ENCODE measurements at regions not wholly inside any gene's neighbourhood (a gene's known extent, or its start where the extent isn't known, plus 50 kb on each side); places are given as distances from the start of the nearest gene placed in this dataset.

DNA sequence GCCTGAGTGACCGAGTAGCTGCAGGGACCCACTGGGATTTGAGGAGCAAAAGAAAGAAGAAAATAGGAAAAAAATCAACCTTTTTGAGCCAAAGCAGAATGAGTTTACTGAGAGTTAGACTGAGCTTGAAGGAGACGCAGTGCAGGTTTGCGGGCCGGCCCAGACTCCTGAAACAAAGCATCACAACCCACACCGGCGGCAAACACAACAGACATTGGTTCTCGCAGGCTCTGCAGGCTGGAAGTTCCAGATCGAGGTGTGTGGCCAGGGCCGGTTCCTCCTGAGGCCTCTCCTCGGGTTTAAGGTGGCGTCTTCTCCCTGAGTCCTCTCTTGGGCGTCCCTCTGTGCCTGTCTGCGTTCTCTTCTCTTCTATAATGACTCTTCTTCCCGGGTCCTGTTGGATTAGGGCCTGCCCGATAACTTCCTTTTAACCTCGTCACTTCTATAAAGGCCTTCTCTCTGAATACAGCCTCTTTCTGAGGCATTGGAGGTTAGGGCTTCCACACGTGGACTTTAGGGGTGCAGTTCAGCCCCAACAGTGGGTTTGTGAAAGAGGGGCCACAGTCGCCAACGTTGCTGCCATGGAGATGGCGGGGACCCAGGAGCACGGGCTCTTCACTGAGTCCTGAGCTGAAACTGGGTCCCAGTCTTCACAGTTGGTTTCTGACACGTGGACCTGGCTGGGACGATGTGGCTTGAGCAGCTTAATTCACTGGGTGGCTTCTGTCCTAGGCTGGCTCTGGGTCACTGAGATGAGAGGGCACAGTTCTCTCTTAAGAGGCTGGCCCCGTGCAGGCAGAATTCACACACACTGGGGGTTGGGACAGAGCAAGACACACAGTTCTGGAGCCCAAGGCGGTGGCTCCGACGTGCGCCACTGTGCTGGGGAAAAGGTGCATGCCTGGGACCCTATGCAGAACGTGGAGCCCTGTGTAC lies 1047.7 kb downstream of the BRD1 start:
- ATAC-seq (ENCODE audit: low read depth) (no peak), DNase-seq (ENCODE audit: low spot score) (no peak)
- TF ChIP-seq, protein P1, sequence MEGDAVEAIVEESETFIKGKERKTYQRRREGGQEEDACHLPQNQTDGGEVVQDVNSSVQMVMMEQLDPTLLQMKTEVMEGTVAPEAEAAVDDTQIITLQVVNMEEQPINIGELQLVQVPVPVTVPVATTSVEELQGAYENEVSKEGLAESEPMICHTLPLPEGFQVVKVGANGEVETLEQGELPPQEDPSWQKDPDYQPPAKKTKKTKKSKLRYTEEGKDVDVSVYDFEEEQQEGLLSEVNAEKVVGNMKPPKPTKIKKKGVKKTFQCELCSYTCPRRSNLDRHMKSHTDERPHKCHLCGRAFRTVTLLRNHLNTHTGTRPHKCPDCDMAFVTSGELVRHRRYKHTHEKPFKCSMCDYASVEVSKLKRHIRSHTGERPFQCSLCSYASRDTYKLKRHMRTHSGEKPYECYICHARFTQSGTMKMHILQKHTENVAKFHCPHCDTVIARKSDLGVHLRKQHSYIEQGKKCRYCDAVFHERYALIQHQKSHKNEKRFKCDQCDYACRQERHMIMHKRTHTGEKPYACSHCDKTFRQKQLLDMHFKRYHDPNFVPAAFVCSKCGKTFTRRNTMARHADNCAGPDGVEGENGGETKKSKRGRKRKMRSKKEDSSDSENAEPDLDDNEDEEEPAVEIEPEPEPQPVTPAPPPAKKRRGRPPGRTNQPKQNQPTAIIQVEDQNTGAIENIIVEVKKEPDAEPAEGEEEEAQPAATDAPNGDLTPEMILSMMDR (IDR thresholded peaks at IDR 0.05; ENCODE audit: poor library complexity, severe bottlenecking), result no peak
- Histone ChIP-seq H3K36me3 (ENCODE audit: low read depth) (no peaks in the 10 kb centered on the region), H3K4me1 (ENCODE audit: insufficient read depth, poor library complexity, severe bottlenecking) (no peaks in the 10 kb centered on the region), H3K27ac (ENCODE audit: poor library complexity, severe bottlenecking) (no peak overlapping the region), H3K9me3 (ENCODE audit: severe bottlenecking) (peaks cover 4% of the 10 kb centered on the region), H3K27me3 (ENCODE audit: insufficient read depth, poor library complexity, severe bottlenecking) (no peaks in the 10 kb centered on the region), H3K4me3 (ENCODE audit: severe bottlenecking) (no peak overlapping the region)

DNA sequence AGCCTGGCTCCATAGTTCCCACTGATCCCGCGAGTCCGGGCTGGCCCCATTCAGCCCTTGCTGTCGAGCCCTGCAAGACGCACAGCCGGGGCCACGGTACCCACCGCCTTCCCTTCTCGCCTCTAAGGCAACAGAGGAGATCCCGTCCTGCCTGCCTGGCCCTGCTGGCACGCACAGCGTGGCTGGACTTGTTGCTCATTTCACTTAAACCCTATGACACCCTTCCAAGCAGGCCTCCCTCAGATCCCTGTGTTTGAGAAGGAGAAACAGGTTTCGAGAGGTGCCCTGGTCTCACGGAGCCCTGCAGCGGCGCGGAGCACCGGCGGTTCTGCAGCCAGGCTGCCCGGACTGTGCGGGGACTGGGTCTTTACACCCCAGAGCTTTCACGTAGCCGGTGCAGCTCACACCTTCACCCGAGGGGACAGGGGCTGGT lies 1048.4 kb downstream of the BRD1 start:
- Histone ChIP-seq H3K4me3 (ENCODE audit: severe bottlenecking) (no peak overlapping the region), H3K27ac (ENCODE audit: poor library complexity, severe bottlenecking) (no peak overlapping the region), H3K36me3 (ENCODE audit: low read depth) (no peaks in the 10 kb centered on the region), H3K9me3 (ENCODE audit: severe bottlenecking) (peaks cover 4% of the 10 kb centered on the region), H3K27me3 (ENCODE audit: insufficient read depth, poor library complexity, severe bottlenecking) (no peaks in the 10 kb centered on the region), H3K4me1 (ENCODE audit: insufficient read depth, poor library complexity, severe bottlenecking) (no peaks in the 10 kb centered on the region)
- ATAC-seq (ENCODE audit: low read depth) (no peak), DNase-seq (ENCODE audit: low spot score) (no peak)
- TF ChIP-seq, protein P1 (IDR thresholded peaks at IDR 0.05; ENCODE audit: poor library complexity, severe bottlenecking), result no peak

- Histone ChIP-seq H3K4me1 (ENCODE audit: insufficient read depth, poor library complexity, severe bottlenecking) (no peaks in the 10 kb centered on the region), H3K9me3 (ENCODE audit: severe bottlenecking) (peaks cover 4% of the 10 kb centered on the region), H3K27ac (ENCODE audit: poor library complexity, severe bottlenecking) (no peak overlapping the region), H3K27me3 (ENCODE audit: insufficient read depth, poor library complexity, severe bottlenecking) (no peaks in the 10 kb centered on the region), H3K4me3 (ENCODE audit: severe bottlenecking) (no peak overlapping the region), H3K36me3 (ENCODE audit: low read depth) (no peaks in the 10 kb centered on the region)
- DNase-seq (ENCODE audit: low spot score) (no peak), ATAC-seq (ENCODE audit: low read depth) (no peak)
- TF ChIP-seq, protein P1 (IDR thresholded peaks at IDR 0.05; ENCODE audit: poor library complexity, severe bottlenecking), result no peak
These were observed 1049.1 kb downstream of the BRD1 start for GRCh38 chr22:48778308-48779195.

DNA sequence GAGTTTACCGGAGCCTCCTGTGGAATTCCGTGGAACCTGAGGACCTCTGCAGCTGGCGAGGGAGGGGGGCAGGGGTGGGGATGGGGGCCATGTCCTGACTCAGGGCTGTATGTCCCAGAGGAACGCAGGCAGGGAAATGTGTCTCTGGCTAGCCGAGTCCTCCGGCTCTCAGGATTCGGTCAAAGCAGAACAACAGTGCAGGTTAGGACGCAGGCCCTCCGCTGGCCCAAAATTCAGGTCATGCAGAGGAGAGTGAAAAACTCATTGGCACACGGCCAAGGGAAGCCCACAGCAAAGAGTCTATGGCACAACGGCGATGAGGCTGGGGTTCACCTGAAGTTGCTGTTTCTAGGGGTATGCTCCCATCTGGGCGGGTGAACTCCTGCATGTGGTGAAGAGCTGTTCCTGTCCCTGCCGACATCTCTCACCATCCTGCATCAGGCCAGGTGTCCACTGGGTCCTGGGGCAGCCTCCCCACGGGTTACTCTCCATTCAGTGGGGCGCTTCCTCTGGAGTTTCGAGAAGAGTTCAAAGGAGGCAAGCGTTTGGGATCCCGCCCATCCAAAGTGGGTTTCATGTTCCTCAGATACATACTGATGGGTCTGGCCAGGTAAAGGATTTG lies 1055.3 kb downstream of the BRD1 start:
- H3K9me3 ChIP-seq (ENCODE audit: severe bottlenecking), result peaks cover 7% of the 10 kb centered on the region
- DNase-seq (ENCODE audit: low spot score) (no peak), ATAC-seq (ENCODE audit: low read depth) (no peak)
- H3K27ac ChIP-seq (ENCODE audit: poor library complexity, severe bottlenecking), result no peak overlapping the region
- H3K4me3 ChIP-seq (ENCODE audit: severe bottlenecking), result no peak overlapping the region
- peaks cover 2% of the 10 kb centered on the region for H3K27me3 ChIP-seq (ENCODE audit: insufficient read depth, poor library complexity, severe bottlenecking)
- TF ChIP-seq, protein P1 (IDR thresholded peaks at IDR 0.05; ENCODE audit: poor library complexity, severe bottlenecking), result no peak
- no peaks in the 10 kb centered on the region for H3K36me3 ChIP-seq (ENCODE audit: low read depth)
- H3K4me1 ChIP-seq (ENCODE audit: insufficient read depth, poor library complexity, severe bottlenecking), result no peaks in the 10 kb centered on the region
